Esophagus muscularis mucosa (tissue), 3 donors: ENCODE measurements at regions not wholly inside any gene's neighbourhood (a gene's known extent, or its start where the extent isn't known, plus 50 kb on each side); places are given as distances from the start of the nearest gene placed in this dataset.

Experiments used
- CTCF ChIP-seq, 3 experiments: fragments of 200-600 bp in 2 of 3; fragments of 450-650 bp in 1 of 3; sonication (generic) in 2 of 3; IDR thresholded peaks; one replicate each; pipeline ENCODE4 v1.5.1; 2017 to 2019; ENCODE audit warnings: antibody characterized with exemption in 3 of 3, mild to moderate bottlenecking in 2 of 3, moderate library complexity in 1 of 3
- POLR2A ChIP-seq: fragments of 450-650 bp; IDR thresholded peaks from one replicate; pipeline ENCODE4 v1.6.1; 2017; ENCODE audit warnings: antibody characterized with exemption, moderate library complexity, mild to moderate bottlenecking, low read depth

GRCh38 chr2:42117923-42118753, 51.0 kb upstream of the EML4 start:
- TF ChIP-seq POLR2A, result no peak
- no peak for TF ChIP-seq CTCF (IDR thresholded peaks at IDR 0.05)
